ENCODE measurements at regions not wholly inside any gene's neighbourhood (a gene's known extent, or its start where the extent isn't known, plus 50 kb on each side); places are given as distances from the start of the nearest gene placed in this dataset.

DNA sequence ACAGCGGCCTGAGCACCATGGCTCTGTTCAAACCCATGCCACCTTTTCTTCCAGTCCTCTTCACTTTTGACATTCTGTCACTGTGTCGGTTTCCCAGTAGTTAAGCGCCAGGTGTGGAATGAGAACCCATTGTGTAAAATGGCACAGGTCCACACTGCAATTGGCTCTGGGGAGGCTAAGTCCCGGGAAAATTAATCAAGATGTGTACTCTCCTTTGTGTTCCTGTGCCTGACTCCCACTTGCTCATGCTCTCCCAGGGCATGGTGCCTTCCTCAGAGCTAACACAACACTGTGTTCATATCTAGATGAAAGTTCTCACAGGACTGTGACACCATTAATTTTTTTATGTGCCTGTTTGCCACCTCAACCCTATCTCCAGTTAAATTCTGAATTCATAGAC is 59.0 kb upstream of the BTG3 start:
- Mint-ChIP-seq H3K4me3 (no peak overlapping the region), H3K27me3 (peaks cover 5% of the 10 kb centered on the region), H3K4me1 (no peaks in the 10 kb centered on the region), H3K36me3 (ENCODE audit: low read depth) (no peaks in the 10 kb centered on the region), H3K27ac (no peak overlapping the region), H3K9me3 (no peaks in the 10 kb centered on the region)
- DNase-seq: no peak
- ChIA-PET POLR2A (no interaction called here), CTCF (interaction anchor here (0.6 kb wide), 1 partner anchor 82 kb away, joined by 3 read pairs; no protein-coding TSS in a partner anchor)

DNA sequence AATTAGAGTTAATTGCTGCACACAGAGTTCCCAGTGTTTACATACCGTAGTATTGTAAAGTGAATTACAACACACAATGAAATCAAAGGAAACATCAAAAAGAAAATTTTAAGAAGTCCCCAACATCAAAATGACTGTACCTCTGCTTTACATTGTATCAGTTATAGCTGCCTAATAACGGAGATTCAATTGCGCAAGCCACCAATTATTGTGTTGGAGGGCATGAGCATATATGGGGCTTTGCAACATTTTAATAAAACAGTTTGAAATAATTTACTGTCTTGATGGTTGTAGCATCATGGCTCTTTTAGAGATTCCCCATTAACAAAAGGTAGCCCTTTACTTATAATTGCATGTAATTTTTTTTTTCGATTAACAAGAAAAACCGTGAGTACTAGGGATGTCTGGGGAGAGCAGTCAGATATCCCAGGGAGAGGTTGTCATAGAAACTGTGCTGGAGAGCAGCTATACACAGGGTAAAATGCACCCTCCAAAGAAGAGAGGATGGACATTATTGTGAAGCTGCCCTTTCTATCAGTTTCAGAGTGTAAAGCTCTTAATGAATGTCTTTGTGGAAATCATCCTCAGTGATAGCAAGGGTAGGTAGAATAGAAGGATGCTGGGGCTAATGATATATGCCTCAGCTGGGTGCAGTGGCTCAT is 55.9 kb upstream of the BTG3 start:
- DNase-seq: no peak
- ChIA-PET CTCF (interaction anchor here (0.5 kb wide), 1 partner anchor 753 kb away, joined by 4 read pairs; no protein-coding TSS in a partner anchor), POLR2A (no interaction called here)
- H3K27ac Mint-ChIP-seq: no peak overlapping the region
- H3K27me3 Mint-ChIP-seq: peaks cover 7% of the 10 kb centered on the region
- no peaks in the 10 kb centered on the region for H3K36me3 Mint-ChIP-seq (ENCODE audit: low read depth)
- H3K4me1 Mint-ChIP-seq: no peaks in the 10 kb centered on the region
- H3K4me3 Mint-ChIP-seq: no peak overlapping the region
- no peaks in the 10 kb centered on the region for H3K9me3 Mint-ChIP-seq

DNA sequence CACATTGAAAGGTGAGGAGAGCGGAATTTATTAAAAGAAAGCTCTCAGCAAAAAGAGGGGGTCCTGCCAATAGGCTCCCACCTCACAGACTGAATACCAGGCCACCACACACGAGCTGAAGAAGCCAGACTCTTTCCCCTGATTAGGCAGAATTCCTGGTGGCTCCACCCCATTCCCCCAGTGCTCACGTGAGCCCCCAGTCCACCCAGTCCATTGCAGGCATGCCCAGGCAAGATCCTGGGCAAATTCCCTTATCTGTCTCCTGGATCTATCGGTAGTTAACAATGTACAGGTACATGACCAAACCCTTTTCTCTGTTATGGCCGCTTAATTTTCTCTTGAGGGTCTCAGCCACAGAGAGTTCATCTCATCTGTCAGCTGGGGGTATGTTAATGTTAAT is 54.6 kb upstream of the BTG3 start:
- Mint-ChIP-seq H3K27ac (no peak overlapping the region), H3K4me3 (no peak overlapping the region), H3K4me1 (no peaks in the 10 kb centered on the region), H3K36me3 (ENCODE audit: low read depth) (no peaks in the 10 kb centered on the region), H3K9me3 (no peaks in the 10 kb centered on the region), H3K27me3 (peaks cover 2% of the 10 kb centered on the region)
- no peak for DNase-seq
- ChIA-PET CTCF (interaction anchor here (1.3 to 1.4 kb wide), 2 partner anchors 11 to 15 kb away, joined by 3 read pairs; no protein-coding TSS in a partner anchor), POLR2A (no interaction called here)
